Liver (tissue), 8 donors: ENCODE measurements at regions not wholly inside any gene's neighbourhood (a gene's known extent, or its start where the extent isn't known, plus 50 kb on each side); places are given as distances from the start of the nearest gene placed in this dataset.

Source experiments
- DNase-seq: peaks from one replicate; pipeline ENCODE4 v3.0.0-alpha.2; 2017; ENCODE audit warnings: low spot score
- H3K27ac ChIP-seq, 2 donors: one replicate each; pipeline ENCODE4 v1.7.0; 2013; ENCODE audit warnings: inconsistent platforms in 2 of 2, low read length in 2 of 2, control low read depth in 1 of 2, low read depth in 1 of 2, mild to moderate bottlenecking in 1 of 2
- H3K27me3 ChIP-seq, 4 donors: one replicate each; pipeline versions ENCODE4 v1.6.1 to v1.7.0; 2013; ENCODE audit warnings: low read length in 3 of 4, inconsistent platforms in 1 of 4, mild to moderate bottlenecking in 1 of 4, moderate library complexity in 1 of 4; ENCODE audit not compliant: control insufficient read depth in 4 of 4, insufficient read depth in 4 of 4
- H3K36me3 ChIP-seq, 4 donors: one replicate each; pipeline versions ENCODE4 v1.6.1 to v1.7.0; 2013; ENCODE audit warnings: low read length in 3 of 4, mild to moderate bottlenecking in 3 of 4, low read depth in 1 of 4, moderate library complexity in 1 of 4; ENCODE audit not compliant: control insufficient read depth in 4 of 4, insufficient read depth in 3 of 4
- H3K4me1 ChIP-seq, 4 donors: one replicate each; pipeline versions ENCODE4 v1.6.1 to v1.7.0; 2013; ENCODE audit warnings: low read length in 3 of 4, mild to moderate bottlenecking in 3 of 4, moderate library complexity in 1 of 4; ENCODE audit not compliant: control insufficient read depth in 4 of 4, insufficient read depth in 4 of 4
- H3K4me3 ChIP-seq, 3 donors: one replicate each; pipeline versions ENCODE4 v1.6.1 to v1.7.0; 2013; ENCODE audit warnings: low read length in 3 of 3, control low read depth in 1 of 3, low read depth in 1 of 3, mild to moderate bottlenecking in 1 of 3
- H3K9ac ChIP-seq, 2 donors: one replicate each; pipeline ENCODE4 v1.7.0; 2013; ENCODE audit warnings: low read length in 2 of 2, mild to moderate bottlenecking in 2 of 2, moderate library complexity in 2 of 2, control low read depth in 1 of 2, low read depth in 1 of 2
- H3K9me3 ChIP-seq, 4 donors: one replicate each; pipeline versions ENCODE4 v1.6.1 to v1.7.0; 2013; ENCODE audit warnings: low read length in 3 of 4; ENCODE audit not compliant: control insufficient read depth in 4 of 4
- EGR1 ChIP-seq, 2 donors: IDR thresholded peaks; 2 replicates each; pipeline ENCODE4 v1.6.1; 2016 to 2018; ENCODE audit warnings: antibody characterized with exemption in 2 of 2, low read depth in 2 of 2
- FOXA1 ChIP-seq: IDR thresholded peaks from 2 replicates; pipeline ENCODE4 v1.6.1; 2016; ENCODE audit warnings: antibody characterized with exemption
- FOXA2 ChIP-seq: IDR thresholded peaks from 2 replicates; pipeline ENCODE4 v1.6.1; 2016; ENCODE audit warnings: antibody characterized with exemption
- GABPA ChIP-seq, 2 donors: IDR thresholded peaks in 1 of 2; conservative IDR thresholded peaks in 1 of 2; 2 replicates each; pipeline ENCODE4 v1.6.1; 2016; ENCODE audit warnings: antibody characterized with exemption in 2 of 2, mild to moderate bottlenecking in 1 of 2, moderate library complexity in 1 of 2
- HNF4A ChIP-seq, 2 donors: conservative IDR thresholded peaks; 2 replicates each; pipeline ENCODE4 v1.6.1; 2016; ENCODE audit warnings: antibody characterized with exemption in 2 of 2, mild to moderate bottlenecking in 2 of 2
- HNF4G ChIP-seq: IDR thresholded peaks from 2 replicates; pipeline ENCODE4 v1.6.1; 2016; ENCODE audit warnings: antibody characterized with exemption
- JUND ChIP-seq, 2 donors: IDR thresholded peaks; 2 replicates each; pipeline ENCODE4 v1.6.1; 2016; ENCODE audit warnings: antibody characterized with exemption in 2 of 2
- NR2F2 ChIP-seq: IDR thresholded peaks from 2 replicates; pipeline ENCODE4 v1.6.1; 2016; ENCODE audit warnings: antibody characterized with exemption
- RAD21 ChIP-seq, 2 donors: IDR thresholded peaks; 2 replicates each; pipeline ENCODE4 v1.6.1; 2016; ENCODE audit warnings: antibody characterized with exemption in 2 of 2, mild to moderate bottlenecking in 2 of 2
- RXRA ChIP-seq, 2 donors: IDR thresholded peaks; 2 replicates each; pipeline ENCODE4 v1.6.1; 2017 to 2018; ENCODE audit warnings: antibody characterized with exemption in 2 of 2, mild to moderate bottlenecking in 1 of 2
- SP1 ChIP-seq: IDR thresholded peaks from 2 replicates; pipeline ENCODE4 v1.6.1; 2018; ENCODE audit warnings: antibody characterized with exemption, mild to moderate bottlenecking
- TAF1 ChIP-seq: conservative IDR thresholded peaks from 2 replicates; pipeline ENCODE4 v1.6.1; 2016; ENCODE audit warnings: antibody characterized with exemption, mild to moderate bottlenecking
- YY1 ChIP-seq: IDR thresholded peaks from 2 replicates; pipeline ENCODE4 v1.6.1; 2016; ENCODE audit warnings: antibody characterized with exemption, mild to moderate bottlenecking
- WGBS: extraction: QIAGEN DNeasy Blood & Tissue Kit; methylation state at CpG from one replicate; pipeline ENCODE4 v1.1.7; 2013; 5-methylcytosine and 5-hydroxymethylcytosine counted together
- TF ChIP-seq, protein P1 (sequence below): IDR thresholded peaks from 2 replicates; pipeline ENCODE4 v1.6.1; 2016; ENCODE audit warnings: antibody characterized with exemption
- TF ChIP-seq, protein P2 (sequence below): IDR thresholded peaks from 2 replicates; pipeline ENCODE4 v1.6.1; 2016; ENCODE audit warnings: antibody characterized with exemption, mild to moderate bottlenecking
- TF ChIP-seq, protein P3 (sequence below): IDR thresholded peaks from 2 replicates; pipeline ENCODE4 v1.6.1; 2016; ENCODE audit warnings: antibody characterized with exemption
- TF ChIP-seq, protein P4 (sequence below): fragments of 150-350 bp; IDR thresholded peaks from 2 replicates; pipeline ENCODE4 v1.5.1; 2017; ENCODE audit warnings: improper control_type of control experiment, low read depth, low read length; ENCODE audit not compliant: missing input control
- TF ChIP-seq, protein P5 (sequence below): IDR thresholded peaks from 2 replicates; pipeline ENCODE4 v1.6.1; 2016; ENCODE audit warnings: antibody characterized with exemption
- donor health status: healthy.
- donor health status: healthy.
- donor health status: healthy.
- donor health status: healthy.
- donor health status: healthy.

DNA sequence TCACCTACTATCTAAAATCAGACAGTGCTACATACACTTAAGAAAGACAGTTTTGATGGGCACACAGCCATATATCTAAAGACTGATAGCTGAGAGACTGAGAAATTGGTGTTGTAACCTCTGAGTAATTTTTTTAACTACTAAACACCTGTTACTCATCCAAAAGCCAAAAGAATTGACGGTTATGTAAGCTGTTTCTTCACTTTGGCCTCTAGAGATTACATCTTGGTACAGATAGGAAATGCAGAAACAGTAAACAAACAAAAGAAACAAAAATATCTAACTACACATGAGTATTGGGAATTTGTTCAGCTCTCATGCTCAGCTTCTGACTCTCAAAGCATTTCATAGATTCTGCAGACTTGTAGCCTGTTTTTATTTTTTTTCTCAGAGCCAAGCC, 152.1 kb upstream of the GAS1 start:
- Histone ChIP-seq H3K9me3 (peaks cover 0 to 1% (median 0%) of the 10 kb centered on the region in 4 donors), H3K4me1 (no peaks in the 10 kb centered on the region), H3K36me3 (no peaks in the 10 kb centered on the region), H3K4me3 (no peak overlapping the region), H3K9ac (no peak overlapping the region), H3K27ac (no peak overlapping the region), H3K27me3 (peaks cover 0 to 3% (median 0%) of the 10 kb centered on the region in 4 donors)
- TF ChIP-seq RXRA (IDR thresholded peaks at IDR 0.05) (no peak), FOXA2 (no peak), FOXA1 (no peak), HNF4A (conservative IDR thresholded peaks at IDR 0.05) (no peak), NR2F2 (no peak), HNF4G (no peak), TAF1 (no peak)
- TF ChIP-seq, protein P1, sequence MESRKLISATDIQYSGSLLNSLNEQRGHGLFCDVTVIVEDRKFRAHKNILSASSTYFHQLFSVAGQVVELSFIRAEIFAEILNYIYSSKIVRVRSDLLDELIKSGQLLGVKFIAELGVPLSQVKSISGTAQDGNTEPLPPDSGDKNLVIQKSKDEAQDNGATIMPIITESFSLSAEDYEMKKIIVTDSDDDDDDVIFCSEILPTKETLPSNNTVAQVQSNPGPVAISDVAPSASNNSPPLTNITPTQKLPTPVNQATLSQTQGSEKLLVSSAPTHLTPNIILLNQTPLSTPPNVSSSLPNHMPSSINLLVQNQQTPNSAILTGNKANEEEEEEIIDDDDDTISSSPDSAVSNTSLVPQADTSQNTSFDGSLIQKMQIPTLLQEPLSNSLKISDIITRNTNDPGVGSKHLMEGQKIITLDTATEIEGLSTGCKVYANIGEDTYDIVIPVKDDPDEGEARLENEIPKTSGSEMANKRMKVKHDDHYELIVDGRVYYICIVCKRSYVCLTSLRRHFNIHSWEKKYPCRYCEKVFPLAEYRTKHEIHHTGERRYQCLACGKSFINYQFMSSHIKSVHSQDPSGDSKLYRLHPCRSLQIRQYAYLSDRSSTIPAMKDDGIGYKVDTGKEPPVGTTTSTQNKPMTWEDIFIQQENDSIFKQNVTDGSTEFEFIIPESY: no peak
- WGBS: 70% methylated on average over 1 of the region's 1 CpG
- no peak for DNase-seq

DNA sequence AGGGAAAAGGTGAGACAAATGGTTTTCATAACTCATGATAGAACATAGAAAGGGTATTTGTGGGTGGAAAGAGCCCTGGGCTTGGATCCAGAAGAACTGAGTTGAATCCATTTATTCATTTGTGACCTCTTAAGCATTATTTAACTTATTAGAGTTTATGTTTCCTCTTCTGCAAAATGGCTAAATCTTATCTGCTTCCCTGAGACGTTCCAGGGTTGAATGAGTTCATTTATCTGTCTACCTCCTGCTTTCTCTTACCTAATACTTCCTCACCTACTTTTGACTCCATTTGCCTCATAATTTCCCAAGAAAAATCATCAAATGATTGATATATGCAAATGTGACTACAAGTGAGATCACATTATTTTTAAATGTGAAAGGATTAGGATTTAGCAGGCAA, 152.7 kb upstream of the GAS1 start:
- 19% methylated on average over 1 of the region's 1 CpG for WGBS
- TF ChIP-seq RXRA (IDR thresholded peaks at IDR 0.05) (no peak), TAF1 (no peak), FOXA1 (no peak), HNF4G (no peak), JUND (IDR thresholded peaks at IDR 0.05) (no peak), RAD21 (IDR thresholded peaks at IDR 0.05) (no peak), SP1 (no peak), NR2F2 (no peak), YY1 (no peak), EGR1 (IDR thresholded peaks at IDR 0.05; ENCODE audit: low read depth in 2 of 2) (no peak), HNF4A (conservative IDR thresholded peaks at IDR 0.05) (no peak), GABPA (IDR thresholded peaks at IDR 0.05 in 1 of 2, conservative IDR thresholded peaks at IDR 0.05 in 1 of 2) (no peak), FOXA2 (no peak)
- TF ChIP-seq, protein P2, sequence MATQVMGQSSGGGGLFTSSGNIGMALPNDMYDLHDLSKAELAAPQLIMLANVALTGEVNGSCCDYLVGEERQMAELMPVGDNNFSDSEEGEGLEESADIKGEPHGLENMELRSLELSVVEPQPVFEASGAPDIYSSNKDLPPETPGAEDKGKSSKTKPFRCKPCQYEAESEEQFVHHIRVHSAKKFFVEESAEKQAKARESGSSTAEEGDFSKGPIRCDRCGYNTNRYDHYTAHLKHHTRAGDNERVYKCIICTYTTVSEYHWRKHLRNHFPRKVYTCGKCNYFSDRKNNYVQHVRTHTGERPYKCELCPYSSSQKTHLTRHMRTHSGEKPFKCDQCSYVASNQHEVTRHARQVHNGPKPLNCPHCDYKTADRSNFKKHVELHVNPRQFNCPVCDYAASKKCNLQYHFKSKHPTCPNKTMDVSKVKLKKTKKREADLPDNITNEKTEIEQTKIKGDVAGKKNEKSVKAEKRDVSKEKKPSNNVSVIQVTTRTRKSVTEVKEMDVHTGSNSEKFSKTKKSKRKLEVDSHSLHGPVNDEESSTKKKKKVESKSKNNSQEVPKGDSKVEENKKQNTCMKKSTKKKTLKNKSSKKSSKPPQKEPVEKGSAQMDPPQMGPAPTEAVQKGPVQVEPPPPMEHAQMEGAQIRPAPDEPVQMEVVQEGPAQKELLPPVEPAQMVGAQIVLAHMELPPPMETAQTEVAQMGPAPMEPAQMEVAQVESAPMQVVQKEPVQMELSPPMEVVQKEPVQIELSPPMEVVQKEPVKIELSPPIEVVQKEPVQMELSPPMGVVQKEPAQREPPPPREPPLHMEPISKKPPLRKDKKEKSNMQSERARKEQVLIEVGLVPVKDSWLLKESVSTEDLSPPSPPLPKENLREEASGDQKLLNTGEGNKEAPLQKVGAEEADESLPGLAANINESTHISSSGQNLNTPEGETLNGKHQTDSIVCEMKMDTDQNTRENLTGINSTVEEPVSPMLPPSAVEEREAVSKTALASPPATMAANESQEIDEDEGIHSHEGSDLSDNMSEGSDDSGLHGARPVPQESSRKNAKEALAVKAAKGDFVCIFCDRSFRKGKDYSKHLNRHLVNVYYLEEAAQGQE: no peak
- TF ChIP-seq, protein P1: no peak
- TF ChIP-seq, protein P3, sequence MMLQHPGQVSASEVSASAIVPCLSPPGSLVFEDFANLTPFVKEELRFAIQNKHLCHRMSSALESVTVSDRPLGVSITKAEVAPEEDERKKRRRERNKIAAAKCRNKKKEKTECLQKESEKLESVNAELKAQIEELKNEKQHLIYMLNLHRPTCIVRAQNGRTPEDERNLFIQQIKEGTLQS: no peak
- TF ChIP-seq, protein P4, sequence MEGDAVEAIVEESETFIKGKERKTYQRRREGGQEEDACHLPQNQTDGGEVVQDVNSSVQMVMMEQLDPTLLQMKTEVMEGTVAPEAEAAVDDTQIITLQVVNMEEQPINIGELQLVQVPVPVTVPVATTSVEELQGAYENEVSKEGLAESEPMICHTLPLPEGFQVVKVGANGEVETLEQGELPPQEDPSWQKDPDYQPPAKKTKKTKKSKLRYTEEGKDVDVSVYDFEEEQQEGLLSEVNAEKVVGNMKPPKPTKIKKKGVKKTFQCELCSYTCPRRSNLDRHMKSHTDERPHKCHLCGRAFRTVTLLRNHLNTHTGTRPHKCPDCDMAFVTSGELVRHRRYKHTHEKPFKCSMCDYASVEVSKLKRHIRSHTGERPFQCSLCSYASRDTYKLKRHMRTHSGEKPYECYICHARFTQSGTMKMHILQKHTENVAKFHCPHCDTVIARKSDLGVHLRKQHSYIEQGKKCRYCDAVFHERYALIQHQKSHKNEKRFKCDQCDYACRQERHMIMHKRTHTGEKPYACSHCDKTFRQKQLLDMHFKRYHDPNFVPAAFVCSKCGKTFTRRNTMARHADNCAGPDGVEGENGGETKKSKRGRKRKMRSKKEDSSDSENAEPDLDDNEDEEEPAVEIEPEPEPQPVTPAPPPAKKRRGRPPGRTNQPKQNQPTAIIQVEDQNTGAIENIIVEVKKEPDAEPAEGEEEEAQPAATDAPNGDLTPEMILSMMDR: no peak
- TF ChIP-seq, protein P5, sequence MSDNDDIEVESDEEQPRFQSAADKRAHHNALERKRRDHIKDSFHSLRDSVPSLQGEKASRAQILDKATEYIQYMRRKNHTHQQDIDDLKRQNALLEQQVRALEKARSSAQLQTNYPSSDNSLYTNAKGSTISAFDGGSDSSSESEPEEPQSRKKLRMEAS: no peak
- Histone ChIP-seq H3K9ac (no peak overlapping the region), H3K27ac (no peak overlapping the region), H3K4me3 (no peak overlapping the region), H3K9me3 (peaks cover 0 to 1% (median 0%) of the 10 kb centered on the region in 4 donors), H3K36me3 (no peaks in the 10 kb centered on the region), H3K27me3 (peaks cover 0 to 3% (median 0%) of the 10 kb centered on the region in 4 donors), H3K4me1 (no peaks in the 10 kb centered on the region)
- DNase-seq: no peak
